ENCODE measurements at regions not wholly inside any gene's neighbourhood (a gene's known extent, or its start where the extent isn't known, plus 50 kb on each side); places are given as distances from the start of the nearest gene placed in this dataset.
"Not testable (repeated sequence)": the region's sequence is repeated elsewhere in the genome, so short reads cannot be mapped to it uniquely, and the experiment has no call there.

- DNase-seq (ENCODE audit: low read depth in 2 of 3, low spot score in 2 of 3) = not testable (repeated sequence)
These were observed 136.4 kb upstream of the FAM174A start for GRCh38 chr5:100398815-100399214.

GRCh38 chr5:100379254-100379858, 155.8 kb upstream of the FAM174A start:
- DNase-seq (ENCODE audit: low read depth in 2 of 3, low spot score in 2 of 3) = not testable (repeated sequence)

- not testable (repeated sequence) for DNase-seq (ENCODE audit: low read depth in 2 of 3, low spot score in 2 of 3)
These were observed 170.3 kb upstream of the FAM174A start for GRCh38 chr5:100364757-100365478.

- not testable (repeated sequence) for DNase-seq (ENCODE audit: low read depth in 2 of 3, low spot score in 2 of 3)
These were observed 170.8 kb upstream of the FAM174A start for GRCh38 chr5:100364343-100364742.

- DNase-seq (ENCODE audit: low read depth in 2 of 3, low spot score in 2 of 3) = not testable (repeated sequence)
These were observed 175.2 kb upstream of the FAM174A start for GRCh38 chr5:100359998-100360397.

- DNase-seq (ENCODE audit: low read depth in 2 of 3, low spot score in 2 of 3) = not testable (repeated sequence)
These were observed 188.9 kb upstream of the FAM174A start for GRCh38 chr5:100346269-100346668.

- not testable (repeated sequence) for DNase-seq (ENCODE audit: low read depth in 2 of 3, low spot score in 2 of 3)
These were observed 193.7 kb upstream of the FAM174A start for GRCh38 chr5:100341485-100341884.

- no peak for DNase-seq (ENCODE audit: low read depth in 2 of 3, low spot score in 2 of 3)
These were observed 212.7 kb upstream of the FAM174A start for GRCh38 chr5:100322483-100322882.

- no peak for DNase-seq (ENCODE audit: low read depth in 2 of 3, low spot score in 2 of 3)
These were observed 215.3 kb upstream of the FAM174A start for GRCh38 chr5:100319885-100320284.

- DNase-seq (ENCODE audit: low read depth in 2 of 3, low spot score in 2 of 3) = peak in 1 of 3 donors; percentile 33
These were observed 221.5 kb upstream of the FAM174A start for GRCh38 chr5:100313657-100314056.

- peak in 1 of 3 donors; percentile 11 for DNase-seq (ENCODE audit: low read depth in 2 of 3, low spot score in 2 of 3)
These were observed 223.4 kb upstream of the FAM174A start for GRCh38 chr5:100311806-100312205.

GRCh38 chr5:100306000-100306399, 229.2 kb upstream of the FAM174A start:
- no peak for DNase-seq (ENCODE audit: low read depth in 2 of 3, low spot score in 2 of 3)

- DNase-seq (ENCODE audit: low read depth in 2 of 3, low spot score in 2 of 3) = no peak
These were observed 232.0 kb upstream of the FAM174A start for GRCh38 chr5:100303216-100303615.

GRCh38 chr5:100299261-100299660, 235.9 kb upstream of the FAM174A start:
- DNase-seq (ENCODE audit: low read depth in 2 of 3, low spot score in 2 of 3) = no peak

GRCh38 chr5:100276071-100276470, 259.1 kb upstream of the FAM174A start:
- no peak for DNase-seq (ENCODE audit: low read depth in 2 of 3, low spot score in 2 of 3)

GRCh38 chr5:100275631-100276030, 259.5 kb upstream of the FAM174A start:
- no peak for DNase-seq (ENCODE audit: low read depth in 2 of 3, low spot score in 2 of 3)

GRCh38 chr5:100273846-100274580, 261.2 kb upstream of the FAM174A start:
- no peak for DNase-seq (ENCODE audit: low read depth in 2 of 3, low spot score in 2 of 3)

- DNase-seq (ENCODE audit: low read depth in 2 of 3, low spot score in 2 of 3) = peak in 2 of 3 donors; percentile 14 to 72
These were observed 265.0 kb upstream of the FAM174A start for GRCh38 chr5:100270023-100270771.

GRCh38 chr5:100260968-100261367, 274.2 kb upstream of the FAM174A start:
- no peak for DNase-seq (ENCODE audit: low read depth in 2 of 3, low spot score in 2 of 3)

- no peak for DNase-seq (ENCODE audit: low read depth in 2 of 3, low spot score in 2 of 3)
These were observed 282.2 kb upstream of the FAM174A start for GRCh38 chr5:100252944-100253343.

- no peak for DNase-seq (ENCODE audit: low read depth in 2 of 3, low spot score in 2 of 3)
These were observed 283.1 kb upstream of the FAM174A start for GRCh38 chr5:100252037-100252436.
